LNCAP (cell line): ENCODE measurements at regions not wholly inside any gene's neighbourhood (a gene's known extent, or its start where the extent isn't known, plus 50 kb on each side); places are given as distances from the start of the nearest gene placed in this dataset.

Experiments used
- CTCF ChIP-seq: fragments of 450-650 bp; IDR thresholded peaks from 2 replicates; pipeline ENCODE4 v1.5.1; 2017; ENCODE audit warnings: mild to moderate bottlenecking

- no peak for TF ChIP-seq CTCF
These were observed 170.2 kb upstream of the PMEPA1 start for GRCh38 chr20:57879779-57880570.

GRCh38 chr20:57879437-57879778 is 169.6 kb upstream of the PMEPA1 start:
- TF ChIP-seq CTCF: no peak

- no peak for TF ChIP-seq CTCF
These were observed 169.1 kb upstream of the PMEPA1 start for GRCh38 chr20:57878786-57879424.

GRCh38 chr20:57877995-57878394 is 168.2 kb upstream of the PMEPA1 start:
- TF ChIP-seq CTCF: no peak

- TF ChIP-seq CTCF: no peak
These were observed 167.5 kb upstream of the PMEPA1 start for GRCh38 chr20:57877131-57877824.

GRCh38 chr20:57876163-57876562 is 166.3 kb upstream of the PMEPA1 start:
- no peak for TF ChIP-seq CTCF

- no peak for TF ChIP-seq CTCF
These were observed 164.3 kb upstream of the PMEPA1 start for GRCh38 chr20:57874141-57874540.
